GM19240 (cell line): ENCODE measurements at regions not wholly inside any gene's neighbourhood (a gene's known extent, or its start where the extent isn't known, plus 50 kb on each side); places are given as distances from the start of the nearest gene placed in this dataset.
"Not testable (repeated sequence)": the region's sequence is repeated elsewhere in the genome, so short reads cannot be mapped to it uniquely, and the experiment has no call there.

Experiments used
- DNase-seq: peaks from one replicate; pipeline ENCODE4 v3.0.0; 2011; ENCODE audit warnings: low spot score; ENCODE audit not compliant: insufficient read length

- no peak for DNase-seq
Observed at GRCh38 chr1:61028136-61028535, 54.2 kb upstream of the NFIA start.

DNA sequence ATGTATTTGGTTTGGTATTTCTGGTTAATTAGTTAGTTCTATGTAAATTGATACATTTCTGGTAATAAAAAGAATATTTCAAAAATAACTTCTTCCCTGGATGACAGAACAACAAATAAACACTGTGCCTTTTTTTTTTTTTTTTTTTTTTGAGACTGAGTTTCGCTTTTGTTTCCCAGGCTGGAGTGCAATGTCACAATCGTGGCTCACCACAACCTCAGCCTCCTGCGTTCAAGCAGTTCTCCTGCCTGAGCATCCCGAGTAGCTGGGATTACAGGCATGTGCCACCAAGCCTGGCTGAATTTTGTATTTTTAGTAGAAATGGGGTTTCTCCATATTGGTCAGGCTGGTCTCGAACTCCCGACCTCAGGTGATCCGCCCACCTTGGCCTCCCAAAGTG lies 64.3 kb upstream of the NFIA start:
- not testable (repeated sequence) for DNase-seq

DNA sequence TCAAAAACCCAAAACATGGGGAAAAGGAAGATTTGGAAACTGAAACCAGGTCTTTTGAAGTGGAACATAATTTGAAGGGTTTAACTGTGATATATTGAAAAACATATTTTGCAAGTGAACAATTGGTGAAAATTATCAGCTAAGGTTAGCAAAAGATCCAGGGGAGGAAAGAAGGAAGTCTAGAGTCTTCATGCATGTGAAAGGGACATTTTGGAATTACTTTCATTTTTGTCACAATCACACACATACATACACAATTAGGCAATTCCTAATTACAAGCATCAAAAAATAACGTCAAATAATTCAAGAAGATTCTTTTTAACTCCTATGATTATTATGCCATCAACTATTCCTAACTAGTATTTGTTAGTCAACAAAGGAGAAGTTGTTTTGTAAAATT lies 64.7 kb upstream of the NFIA start:
- no peak for DNase-seq

DNA sequence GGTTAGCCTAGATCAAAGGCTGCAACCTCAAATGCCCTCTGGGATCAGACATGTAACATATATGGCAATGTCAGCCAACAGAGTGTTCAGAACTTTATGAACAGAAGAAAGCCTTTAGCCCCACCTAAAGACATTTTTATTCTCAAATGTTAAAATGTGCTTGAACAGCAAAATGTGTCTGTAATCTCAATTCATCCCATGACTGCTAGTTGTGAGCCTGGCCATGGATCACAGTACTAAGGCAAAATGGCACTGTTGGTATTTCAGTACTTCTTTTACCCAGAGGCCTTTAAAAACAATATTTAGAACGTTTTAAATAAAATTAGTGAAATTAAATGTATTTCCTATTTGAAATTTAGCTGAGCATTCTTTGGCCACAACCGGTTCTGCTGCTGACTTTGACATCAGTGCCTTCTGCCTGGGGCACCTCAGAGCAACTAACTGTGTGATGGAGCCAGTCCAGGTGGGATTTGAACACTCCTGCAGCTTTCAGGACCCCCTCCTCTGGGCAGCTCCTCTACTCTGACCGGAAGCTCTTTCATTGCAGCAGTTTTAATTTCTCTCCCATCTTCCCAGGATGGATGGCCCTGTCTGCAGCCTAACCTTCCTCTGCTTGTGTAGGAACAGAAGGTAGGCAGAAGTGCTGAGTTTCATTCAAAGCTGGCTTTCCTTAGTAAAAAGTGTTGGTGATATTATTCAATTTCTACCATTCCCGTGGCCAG lies 68.3 kb upstream of the NFIA start:
- DNase-seq, result no peak

GRCh38 chr1:61013189-61013945 lies 69.0 kb upstream of the NFIA start:
- no peak for DNase-seq

GRCh38 chr1:61012341-61012761 lies 70.0 kb upstream of the NFIA start:
- no peak for DNase-seq

- no peak for DNase-seq
Observed at GRCh38 chr1:61011561-61012263, 70.6 kb upstream of the NFIA start.

- no peak for DNase-seq
Observed at GRCh38 chr1:61007534-61008364, 74.6 kb upstream of the NFIA start.

DNA sequence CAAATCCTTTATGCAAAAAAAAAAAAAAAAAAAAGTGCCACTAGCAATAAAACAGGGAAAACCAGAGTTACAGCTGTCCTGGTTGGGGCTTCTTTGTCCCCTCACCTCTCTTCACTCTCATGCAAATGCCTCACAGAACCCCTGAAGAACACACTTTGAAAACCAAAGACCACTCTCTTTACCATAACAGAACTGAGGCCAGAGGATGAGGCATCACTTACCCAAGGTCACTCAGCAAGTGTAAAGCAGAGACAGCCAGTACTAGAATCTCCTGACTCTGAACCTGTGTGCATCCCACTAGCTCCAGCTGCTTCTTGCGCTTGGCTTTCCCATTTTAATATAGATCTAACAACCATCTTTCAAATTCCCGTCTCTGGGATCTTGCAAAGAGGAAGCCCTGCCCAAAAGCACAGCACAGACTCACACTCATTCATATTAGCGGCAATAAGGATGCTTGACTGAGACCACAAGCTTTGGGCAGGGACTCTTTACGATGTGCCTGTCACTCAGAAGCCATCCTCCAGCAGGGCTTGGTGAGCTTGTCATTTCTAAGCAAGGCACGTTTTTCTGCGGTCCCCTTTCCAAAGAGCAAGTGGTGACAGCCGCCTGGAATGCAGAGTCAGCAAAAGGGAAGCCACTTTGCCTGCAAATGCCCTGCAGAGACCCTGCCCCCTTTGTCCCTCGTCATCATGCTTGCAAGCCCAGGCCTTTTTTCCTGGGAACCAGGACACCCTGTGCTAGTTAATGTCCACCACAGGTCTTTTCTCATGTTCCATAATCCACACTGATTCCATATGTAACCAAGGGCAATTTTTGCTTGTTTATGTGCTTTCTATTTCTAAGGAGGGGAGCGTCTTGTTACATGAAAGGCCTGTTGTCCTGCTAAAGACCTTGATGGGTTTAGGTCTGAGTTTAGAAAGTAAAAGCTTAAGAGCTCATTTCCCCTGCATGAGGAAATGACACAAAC lies 76.5 kb upstream of the NFIA start:
- no peak for DNase-seq

DNA sequence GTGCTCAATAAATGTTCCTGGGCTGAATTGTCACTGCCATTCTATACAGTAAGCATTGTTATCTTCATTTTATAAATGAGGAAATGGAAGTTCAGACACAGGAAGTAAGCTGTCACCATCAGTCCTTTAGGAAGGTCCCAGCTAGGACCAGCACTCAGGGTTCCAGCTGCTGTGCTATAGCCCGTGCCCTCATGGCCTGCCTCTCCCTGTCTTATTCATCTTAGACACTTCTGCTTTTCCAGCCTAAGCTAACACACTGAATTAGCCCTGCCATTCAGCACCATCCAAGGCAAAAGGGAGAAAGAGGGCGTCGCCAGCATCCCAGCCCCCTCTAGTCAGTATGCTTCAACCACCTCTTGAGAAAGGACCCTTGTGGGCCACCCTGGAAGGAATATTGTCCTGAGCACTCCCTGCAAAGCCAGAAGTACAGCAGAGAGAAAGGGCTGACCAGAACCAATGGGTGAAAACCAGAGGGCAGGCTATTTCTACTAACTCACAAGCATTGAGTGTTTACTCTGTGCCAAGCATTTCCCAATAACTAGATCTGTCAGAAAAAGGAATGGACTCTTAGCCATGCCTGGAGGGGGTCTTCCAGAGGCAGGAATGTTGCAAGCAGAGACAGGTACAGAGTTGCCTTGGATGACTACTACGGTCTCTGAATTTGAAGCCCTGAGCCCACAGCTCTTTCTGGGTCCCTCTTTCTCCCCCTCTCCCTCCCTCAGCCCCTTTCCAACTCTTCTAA lies 77.9 kb upstream of the NFIA start:
- no peak for DNase-seq

DNA sequence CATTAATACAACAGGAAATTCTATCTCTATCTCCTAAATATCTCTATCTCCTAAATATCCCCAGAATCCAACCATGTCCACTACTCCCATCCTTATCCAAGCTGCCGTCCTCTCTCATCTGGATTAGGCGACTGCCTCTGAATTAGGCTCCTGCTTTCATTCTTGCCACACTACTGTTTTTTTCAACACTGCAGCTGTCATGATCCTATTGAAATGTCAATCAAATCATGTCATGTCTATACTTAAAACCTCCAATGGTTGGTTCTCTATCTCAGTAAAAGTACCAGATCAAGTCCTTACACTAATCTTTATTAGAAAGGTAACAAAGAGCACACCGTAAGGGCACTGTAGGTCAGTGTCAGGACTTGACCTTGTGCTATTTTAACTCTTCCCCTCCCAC lies 82.0 kb upstream of the NFIA start:
- no peak for DNase-seq

GRCh38 chr1:60998786-60999185 lies 83.6 kb upstream of the NFIA start:
- no peak for DNase-seq

DNA sequence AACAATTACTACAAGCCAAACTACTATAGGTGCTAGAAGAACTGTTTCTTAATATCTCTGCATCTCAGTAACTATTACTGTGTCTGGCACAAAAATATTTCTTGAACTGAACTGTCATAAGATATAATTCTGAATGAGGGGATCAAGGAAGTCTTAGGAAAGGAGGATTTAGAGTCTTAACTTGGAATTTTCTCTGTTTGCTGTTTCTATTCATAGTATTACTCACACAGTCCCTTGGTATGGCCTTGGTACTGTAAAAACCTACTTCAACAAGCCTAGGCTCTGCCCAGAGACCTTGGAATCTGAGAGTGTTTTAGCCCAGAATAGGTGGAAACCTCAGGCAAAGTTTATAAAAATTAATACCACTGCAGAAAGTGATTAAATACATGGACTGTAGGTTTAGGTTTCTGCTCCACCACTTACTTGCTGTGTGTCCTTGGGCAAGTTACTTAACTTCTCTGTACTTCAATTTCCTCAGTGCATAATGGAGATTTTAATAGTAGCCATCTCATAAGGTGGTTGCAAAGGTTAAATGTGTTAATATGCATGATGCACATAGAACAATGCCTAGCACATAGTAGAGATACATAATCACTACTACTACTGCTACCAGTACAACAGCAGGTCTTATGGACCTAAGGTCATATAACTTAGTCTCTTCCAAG lies 87.4 kb upstream of the NFIA start:
- DNase-seq, result no peak

DNA sequence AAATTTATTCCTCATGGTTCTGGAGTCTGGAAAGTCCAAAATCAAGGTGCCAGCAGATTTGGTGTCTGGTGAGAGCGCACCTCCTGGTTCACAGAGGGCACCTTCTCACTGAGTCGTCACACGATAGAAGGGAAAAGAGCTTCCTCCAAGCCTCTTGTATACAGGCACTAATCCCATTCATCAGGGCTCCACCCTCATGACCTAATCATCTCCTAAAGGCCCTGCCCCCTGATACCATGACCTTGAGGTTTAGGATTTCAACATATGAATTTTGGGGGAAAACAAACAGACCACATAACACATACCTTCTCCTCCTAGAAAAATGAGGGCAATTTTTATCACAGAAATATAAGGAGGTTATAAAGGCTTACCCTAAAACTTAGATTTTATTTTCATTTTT lies 88.0 kb upstream of the NFIA start:
- DNase-seq, result no peak

- no peak for DNase-seq
Observed at GRCh38 chr1:60992165-60992564, 90.2 kb upstream of the NFIA start.

DNA sequence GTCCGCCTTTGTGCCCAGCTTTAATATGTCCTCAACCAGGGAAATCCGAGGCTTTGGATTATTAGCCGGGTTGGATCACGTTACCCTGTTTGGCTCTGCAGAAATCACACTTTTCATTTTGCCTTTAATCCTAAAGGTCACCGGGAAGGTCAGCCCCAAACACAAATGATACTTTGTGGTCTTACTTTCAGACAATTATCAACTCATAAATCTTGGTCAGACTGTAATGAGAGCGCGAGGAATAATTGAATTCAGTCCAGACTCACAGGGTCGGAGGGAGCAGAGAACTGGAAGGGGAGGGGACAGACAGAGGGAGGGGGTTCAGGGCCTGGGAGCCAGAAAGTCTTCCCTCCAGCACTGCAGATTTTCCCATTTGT lies 91.7 kb upstream of the NFIA start:
- no peak for DNase-seq

DNA sequence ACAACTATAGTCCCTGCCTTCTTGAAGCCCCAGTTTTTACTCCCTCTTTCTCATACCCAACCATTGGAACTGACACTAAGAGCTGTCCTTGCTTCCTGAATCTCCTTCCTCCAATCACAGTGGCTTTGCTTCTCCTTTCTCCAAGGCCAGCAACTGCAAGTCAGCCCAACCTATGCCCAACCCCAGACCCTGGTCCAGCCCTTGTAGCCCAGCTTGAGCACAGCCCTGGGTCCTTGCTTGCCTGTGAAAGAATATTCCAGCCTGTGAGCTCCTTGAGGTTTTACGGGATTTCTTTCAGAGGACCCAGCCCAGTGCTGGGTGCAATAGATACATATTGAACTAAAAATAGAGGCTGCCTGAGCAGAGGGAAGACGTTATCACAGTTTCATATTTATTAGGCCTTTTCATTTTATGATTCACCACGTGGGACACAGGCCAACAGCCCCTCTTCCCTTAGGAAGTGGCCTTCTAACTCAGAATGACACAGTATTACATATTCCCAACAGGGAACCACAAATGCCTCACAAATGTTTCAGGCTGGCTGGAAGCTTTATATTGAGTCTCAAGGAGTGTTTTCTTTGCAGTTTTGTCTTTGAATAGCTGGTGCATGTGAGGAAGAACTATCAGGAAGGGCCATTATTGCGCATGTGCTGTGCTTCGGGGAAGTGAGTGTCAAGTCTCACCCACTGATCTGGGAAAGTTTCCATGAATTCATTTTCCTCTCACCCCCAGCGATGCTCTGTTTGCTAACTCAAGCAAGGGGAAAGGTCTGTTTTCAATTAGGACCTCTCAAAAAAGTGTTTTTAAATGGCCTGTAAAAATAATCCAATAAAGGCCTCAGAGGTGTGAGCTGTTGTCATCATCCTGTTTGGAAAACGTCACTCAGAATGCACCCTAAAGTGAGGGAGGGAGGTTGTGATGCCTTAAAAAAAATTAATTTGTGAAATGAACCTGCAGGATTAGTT lies 92.3 kb upstream of the NFIA start:
- DNase-seq, result no peak

DNA sequence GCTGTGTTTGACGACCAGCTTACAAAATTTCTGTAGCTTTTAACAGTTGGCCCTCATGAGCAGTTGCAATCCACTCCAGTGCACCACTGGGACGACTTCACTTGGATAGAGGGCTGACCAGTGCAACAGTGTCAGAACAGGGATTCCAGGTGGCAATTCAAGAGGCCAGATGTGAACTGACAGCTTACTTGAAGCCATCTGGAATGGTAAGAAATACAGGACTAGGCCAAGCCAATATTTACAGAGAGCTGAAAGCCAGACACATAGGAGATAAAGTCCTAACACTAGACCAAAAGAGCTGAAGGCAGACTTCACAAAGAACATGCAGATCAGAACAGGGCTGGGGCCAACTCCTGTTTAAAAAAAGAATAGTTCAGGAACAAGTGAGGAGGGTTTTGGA lies 93.5 kb upstream of the NFIA start:
- DNase-seq, result no peak
